Fibroblast of skin of left quadriceps (primary cell): ENCODE measurements at regions not wholly inside any gene's neighbourhood (a gene's known extent, or its start where the extent isn't known, plus 50 kb on each side); places are given as distances from the start of the nearest gene placed in this dataset.
"Not testable (repeated sequence)": the region's sequence is repeated elsewhere in the genome, so short reads cannot be mapped to it uniquely, and the experiment has no call there.

Experiments used
- DNase-seq, 2 experiments: peaks; one replicate each; pipeline ENCODE4 v3.0.0-alpha.2; 2013; ENCODE audit warnings: low read depth in 2 of 2

DNA sequence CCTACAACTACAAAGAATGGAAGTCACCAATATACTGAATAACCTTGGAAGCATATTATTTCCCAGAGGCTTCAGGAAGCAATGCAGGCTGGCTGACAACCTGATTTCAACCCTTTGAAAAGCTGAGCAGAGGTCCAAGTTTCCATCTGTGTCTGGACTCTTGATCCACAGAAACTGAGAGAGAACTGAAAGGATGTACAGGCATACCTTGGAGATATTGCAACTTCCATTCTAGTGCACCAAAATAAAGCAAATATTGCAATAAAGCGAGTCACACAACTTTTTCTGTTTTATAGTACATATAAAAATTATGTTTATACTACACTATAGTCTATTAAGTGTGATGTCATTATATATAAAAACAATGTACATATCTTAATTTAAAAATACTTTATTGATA is 85.3 kb downstream of the TYW3 start:
- no peak for DNase-seq

DNA sequence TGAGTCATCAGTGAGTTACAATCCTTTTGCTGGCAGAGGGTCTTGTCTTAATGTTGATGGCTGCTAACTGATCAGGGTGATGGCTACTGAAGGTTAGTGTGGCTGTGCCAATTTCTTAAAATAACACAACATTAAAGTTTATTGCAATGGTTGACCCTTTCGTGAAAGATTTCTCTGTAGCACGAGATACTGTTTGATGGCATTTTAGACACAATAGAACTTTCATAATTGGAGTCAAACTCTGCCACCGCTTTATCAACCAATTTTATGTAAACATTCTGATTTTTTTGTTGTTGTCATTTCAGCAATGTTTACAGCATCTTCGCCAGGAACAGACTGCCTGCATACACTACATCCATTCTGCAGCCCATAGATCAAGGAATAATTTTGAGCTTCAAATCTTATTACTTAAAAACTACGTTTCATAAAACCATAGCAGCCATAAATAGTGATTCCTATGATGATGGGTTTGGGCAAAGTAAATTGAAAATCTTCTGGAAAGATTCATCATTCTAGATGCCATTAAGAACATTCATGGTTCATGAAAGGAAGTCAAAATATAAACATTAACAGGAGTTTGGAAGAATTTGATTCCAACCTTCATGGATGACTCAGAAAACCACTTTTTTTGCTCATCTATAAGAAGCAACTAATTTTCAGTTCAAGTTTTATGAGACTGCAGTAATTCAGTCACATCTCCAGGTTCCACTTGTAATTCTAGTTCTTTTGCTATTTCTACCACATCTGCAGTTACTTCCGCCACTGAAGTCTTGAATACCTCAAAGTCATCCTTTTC is 85.9 kb downstream of the TYW3 start:
- DNase-seq: peak; percentile 29 to 32

DNA sequence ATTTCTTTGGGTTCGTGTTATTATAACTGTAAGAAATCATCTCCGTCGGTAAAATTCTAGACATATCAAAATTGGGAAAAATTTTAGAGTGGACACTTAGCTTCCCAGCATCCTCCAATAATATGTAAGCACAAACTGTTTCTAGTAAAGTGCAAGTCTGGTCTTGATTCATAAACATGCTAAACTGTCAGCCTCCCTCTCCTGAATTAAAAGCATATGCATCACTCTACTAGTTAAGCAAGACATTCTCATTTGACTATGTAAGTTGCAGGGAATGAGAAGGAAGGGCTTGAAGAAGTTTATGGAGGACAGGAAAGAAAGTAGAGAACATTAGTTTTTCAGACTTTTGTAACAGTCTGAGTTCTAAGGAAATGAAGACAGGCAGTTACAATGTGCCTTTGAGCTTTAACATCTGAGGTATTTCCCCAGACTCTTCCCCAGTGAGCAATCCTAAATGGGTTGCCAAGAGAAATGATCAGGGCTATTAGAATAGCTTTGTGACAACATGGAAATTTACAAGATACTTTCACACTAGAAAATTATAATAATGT is 90.0 kb downstream of the TYW3 start:
- peak; percentile 36 to 40 for DNase-seq

DNA sequence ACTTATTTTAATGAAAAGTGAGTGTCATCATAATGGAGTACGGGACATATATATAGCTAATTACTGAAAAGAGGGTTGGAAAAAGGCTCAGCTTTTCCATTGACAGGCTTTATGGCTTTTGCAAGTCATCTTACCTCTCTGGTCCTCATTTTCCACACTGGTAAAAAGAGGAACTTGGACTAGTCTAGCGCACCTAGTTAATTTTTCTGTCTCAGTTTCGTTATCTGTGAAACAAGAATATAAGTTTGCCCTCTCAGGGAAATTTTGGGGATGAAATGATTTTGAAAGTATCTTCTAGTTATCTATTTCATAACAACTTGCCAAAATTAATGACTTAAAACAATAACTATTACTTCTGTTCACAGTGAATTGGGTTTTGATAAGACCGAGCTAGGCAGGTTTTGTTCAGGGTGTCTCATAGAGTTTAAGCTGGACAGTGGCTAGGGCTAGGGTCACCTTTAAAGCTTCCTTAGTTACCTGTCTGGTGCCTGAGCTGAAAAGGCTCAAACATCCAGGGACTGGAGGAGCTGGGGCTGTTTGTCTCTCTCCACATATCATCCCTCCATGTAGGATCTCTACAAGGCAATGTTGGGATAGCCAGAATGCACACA is 91.7 kb downstream of the TYW3 start:
- DNase-seq: no peak

DNA sequence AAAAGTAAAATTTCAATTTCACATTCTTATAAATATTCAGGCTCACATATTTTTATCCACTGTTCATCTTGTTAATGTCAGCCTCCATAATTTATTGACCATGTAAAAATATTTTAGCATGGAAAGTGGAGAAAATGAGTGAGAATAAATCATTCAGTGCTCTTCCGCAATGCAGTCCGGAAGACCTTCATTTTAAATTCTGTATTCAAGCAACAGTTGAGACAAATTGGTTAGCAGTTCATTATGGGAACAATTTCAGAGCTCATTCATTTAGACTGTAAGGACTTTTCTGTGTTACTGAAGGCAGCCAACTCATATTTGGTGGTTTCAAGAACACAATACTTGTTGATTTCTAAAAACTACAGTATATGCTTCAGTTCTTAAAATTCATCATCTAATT is 97.8 kb downstream of the TYW3 start:
- peak in 1 of 2 experiments; percentile 0 for DNase-seq

DNA sequence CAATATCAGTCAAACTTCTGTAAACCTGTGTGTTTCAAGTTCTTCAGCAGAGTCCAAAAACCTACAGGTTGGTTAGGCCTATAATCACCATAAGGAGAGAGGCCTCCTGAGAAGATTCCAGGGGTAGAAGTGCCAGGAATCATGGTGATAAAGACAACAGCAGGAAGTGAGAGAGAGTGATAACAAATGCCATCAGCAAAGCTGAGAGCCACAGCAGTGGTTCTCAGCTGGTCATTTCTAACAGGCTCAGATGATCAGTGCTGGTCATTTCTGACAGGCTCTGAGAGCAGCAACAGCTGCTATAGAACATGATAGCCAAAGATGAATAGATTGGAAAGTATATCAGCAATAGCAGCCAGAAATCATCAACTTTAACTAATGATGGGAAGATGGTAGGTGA is 101.3 kb downstream of the TYW3 start:
- no peak for DNase-seq

DNA sequence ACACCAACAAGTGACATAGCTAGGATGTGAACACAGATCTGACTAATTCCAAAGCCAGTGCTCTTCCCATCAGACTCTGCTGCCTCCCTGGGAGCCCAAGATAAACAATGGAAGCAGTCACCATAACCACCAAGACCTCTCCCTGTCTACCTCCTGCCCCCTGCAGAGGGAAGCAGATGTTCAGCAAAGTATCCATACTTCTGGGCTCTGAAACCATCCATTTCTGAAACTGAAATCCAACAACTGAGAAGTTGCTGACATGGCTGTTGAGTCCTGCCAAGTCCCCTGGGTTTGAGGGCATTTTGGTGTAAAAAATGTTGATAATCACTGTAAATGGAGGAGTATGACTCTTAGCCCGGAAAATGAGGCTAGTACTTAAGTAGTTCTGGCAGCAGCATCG is 102.1 kb downstream of the TYW3 start:
- DNase-seq: peak; percentile 32 to 40

DNA sequence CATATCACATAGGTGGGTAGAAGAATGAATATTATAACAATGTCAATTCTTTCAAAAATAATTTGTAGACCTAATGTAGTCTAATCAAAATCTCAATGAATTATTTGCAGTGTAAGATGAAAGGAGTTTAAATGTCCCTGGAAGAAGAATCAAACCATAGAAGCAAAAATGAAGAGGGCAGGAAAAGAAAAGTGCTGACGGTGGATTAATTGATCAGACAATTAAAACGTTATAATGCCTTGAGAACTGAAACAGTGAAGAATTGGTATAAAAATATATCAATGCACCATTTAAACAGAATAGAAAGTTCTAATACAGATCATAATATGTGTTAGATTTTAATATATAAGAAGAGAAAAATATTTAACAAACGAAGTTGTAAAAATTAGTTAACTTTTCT is 109.8 kb downstream of the TYW3 start:
- no peak for DNase-seq

DNA sequence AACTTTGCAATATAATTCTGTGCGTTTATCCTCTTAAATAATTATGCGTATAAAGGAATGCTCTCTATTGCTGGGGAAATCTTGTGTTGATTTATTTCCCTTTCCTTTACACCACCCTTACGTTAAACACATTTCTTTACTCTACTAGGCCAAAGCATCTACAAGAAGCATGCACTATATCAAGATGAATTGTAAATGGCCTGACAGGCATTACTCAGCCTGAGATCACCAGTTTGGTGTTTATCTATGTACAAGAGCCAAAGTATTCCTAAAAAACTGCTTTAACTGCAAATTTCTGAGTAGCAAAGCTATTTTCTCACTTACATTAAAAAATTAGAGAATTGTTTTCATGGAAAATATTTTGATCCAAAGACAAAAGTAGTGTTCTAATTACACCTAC is 114.8 kb downstream of the TYW3 start:
- peak in 1 of 2 experiments; percentile 3 for DNase-seq

DNA sequence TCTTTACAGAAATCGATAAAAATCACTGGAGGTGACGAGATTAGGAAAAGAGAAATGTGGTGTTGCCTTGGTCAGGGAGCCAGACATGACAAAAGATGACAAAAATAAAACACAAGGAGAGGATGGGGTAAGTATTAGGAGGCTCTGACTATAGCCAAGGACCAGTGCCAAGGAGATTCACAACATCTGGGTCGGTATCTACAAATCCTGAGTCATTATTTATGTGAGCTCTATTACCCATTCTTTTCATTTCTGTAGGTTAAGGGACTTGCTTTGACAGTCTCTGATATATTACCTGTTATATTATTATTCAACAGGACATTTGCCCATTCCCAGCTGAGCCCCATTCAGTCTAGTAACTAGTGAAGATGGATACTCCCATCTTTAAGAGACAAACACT is 120.8 kb downstream of the TYW3 start:
- no peak for DNase-seq

DNA sequence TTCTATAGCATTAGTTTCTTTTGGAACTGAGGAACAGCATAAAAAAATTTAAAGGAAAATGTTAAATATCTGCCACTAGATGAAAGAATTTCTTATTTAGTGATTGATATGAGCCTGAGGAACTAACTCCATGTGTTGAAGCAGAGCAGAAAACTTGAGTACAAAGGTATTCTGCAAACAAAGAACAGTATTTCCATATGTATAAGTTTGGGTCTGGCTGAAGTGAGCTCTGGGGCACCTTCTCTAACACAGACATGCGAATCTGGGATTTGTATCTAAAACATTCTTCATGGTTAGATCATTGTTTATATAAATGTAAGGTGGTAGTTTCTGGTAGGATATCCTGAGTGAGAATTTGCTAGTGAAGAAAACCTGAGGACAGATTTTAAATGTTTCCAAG is 123.2 kb downstream of the TYW3 start:
- no peak for DNase-seq

DNA sequence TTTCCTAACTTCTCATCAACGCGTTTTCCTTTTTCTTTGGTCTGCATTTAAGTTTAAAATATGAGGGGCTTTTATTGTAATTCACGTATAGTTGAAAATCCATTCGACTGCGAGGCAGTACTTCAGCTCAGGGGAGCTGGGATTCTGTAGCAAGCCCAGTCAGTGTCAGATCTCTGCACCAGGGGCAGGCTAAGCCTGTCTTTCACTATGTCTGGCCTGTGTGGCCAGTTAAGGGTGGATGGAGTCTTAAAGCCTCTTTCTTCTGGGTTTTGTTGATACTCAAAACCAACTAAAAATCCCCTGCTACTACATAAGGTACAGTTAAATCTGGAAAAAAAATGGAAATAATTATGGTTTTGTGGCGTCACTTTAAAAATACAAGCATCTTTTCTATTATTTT is 124.7 kb downstream of the TYW3 start:
- no peak for DNase-seq

DNA sequence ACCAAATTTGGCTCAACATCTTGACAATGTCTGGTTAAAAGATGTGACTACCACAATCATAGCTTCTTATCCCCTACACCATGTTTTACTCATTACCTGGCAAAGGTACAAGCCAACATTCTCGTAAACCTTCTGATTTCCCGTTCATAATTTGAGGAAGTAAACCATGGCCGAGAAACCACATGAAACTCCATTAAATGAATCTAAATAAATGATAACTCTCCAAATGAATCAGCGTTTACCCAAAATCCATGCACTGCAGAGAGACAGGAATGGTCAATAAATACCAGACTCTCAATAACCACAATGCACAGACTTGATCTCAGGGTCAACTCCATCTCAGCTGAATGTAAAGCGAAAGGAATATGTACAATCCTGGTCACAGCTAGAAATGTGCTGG is 125.2 kb downstream of the TYW3 start:
- peak; percentile 24 to 35 for DNase-seq

DNA sequence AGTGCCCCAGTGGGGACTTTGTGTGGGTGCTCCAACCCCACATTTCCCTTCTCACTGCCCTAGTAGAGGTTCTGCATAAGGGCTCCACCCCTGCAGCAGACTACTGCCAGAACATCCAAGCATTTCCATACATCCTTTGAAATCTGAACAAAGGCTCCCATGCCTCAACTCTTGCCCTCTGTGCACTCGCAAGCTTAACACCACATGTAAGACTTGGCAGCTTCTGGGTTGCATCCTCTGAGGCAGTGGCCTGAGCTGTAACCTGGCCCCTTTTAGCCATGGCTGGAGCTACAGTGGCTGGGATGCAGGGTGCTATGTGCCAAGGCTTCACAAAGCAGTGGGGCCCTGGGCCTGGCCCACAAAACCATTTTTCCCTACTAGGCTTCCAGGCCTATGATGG is 128.9 kb downstream of the TYW3 start:
- DNase-seq: no peak

DNA sequence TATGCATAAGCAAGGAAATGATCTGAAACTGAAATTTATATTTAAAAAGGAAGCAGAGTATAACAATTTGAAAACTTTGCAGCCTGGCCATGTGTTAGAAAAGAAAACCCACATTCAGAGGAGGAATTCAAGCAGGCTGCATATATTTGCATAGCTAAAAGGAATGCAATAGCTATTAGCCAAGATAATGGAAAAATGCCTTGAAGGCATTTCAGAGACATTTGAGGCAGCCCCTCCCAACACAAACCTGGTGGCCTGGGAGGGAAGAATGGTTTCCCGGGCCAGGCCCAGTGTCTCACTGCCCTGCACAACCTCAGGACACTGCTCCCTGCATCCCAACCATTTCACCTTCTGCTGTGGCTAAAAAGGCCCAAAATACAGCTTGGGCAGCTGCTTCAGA is 136.8 kb downstream of the TYW3 start:
- DNase-seq: no peak

DNA sequence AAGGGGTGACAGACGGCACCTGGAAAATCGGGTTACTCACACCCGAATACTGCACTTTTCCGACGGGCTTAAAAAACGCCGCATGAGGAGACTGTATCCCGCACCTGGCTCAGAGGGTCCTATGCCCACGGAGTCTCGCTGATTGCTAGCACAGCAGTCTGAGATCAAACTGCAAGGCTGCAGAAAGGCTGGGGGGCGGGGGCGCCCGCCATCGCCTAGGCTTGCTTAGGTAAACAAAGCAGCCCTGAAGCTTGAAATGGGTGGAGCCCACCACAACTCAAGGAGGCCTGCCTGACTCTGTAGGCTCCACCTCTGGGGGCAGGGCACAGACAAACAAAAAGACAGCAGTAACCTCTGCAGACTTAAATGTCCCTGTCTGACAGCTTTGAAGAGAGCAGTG is 144.4 kb downstream of the TYW3 start:
- not testable (repeated sequence) for DNase-seq

DNA sequence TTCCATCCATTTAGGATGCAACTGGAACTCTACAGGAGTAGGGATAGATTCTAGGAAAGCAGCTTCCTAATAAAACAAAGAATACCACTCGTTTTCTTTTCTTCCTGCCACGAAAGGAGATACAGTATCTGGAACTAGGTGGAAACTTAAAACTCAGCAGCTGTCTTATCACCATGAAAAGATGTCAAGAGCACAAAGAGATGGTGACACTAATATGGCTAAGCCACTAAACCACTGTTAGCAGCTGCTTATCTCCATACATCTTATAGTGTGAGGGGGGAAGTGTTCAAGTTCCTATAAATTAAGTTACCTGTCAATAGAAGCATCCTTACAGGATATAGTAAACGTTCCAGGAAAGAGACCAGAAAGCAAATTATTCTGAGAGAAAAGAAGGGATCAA is 162.5 kb downstream of the TYW3 start:
- no peak for DNase-seq

DNA sequence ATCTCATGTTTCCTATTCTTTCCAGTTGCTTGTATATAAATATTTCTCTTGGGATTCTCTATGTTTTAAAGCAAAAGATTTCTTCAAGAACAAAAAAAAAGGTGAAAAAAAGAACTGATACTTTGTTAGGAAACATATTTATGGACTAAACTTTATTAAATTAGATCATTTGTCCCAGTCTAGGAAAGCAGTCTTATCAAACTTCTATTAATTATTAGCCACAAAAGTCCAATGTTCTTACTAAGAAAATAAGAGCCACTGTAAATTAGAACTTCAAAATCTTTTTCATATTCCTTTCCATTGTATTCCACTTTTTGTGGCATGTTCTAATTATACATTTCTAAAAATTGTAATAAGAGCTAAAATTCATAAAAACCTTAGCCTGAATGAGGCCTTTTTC is 175.2 kb downstream of the TYW3 start:
- no peak for DNase-seq

DNA sequence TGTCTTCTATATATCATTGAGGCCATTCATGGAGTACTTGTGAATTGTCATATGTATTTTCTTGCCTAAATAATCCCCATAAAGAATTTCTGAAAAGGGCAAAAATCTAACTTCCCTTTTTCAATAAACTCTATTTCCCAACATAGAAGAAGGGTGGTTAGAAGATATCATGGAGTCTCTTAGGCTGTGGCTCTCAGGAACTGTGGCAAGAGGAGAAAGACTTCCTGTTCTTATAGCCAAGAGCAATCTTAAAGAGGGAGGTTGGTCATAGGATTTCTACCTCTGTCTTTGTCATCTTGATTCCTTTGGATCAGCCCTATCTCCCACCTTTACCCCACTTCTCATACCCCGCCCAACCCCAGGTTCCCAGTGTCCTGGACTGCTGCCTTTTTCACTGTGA is 175.8 kb downstream of the TYW3 start:
- DNase-seq: no peak

DNA sequence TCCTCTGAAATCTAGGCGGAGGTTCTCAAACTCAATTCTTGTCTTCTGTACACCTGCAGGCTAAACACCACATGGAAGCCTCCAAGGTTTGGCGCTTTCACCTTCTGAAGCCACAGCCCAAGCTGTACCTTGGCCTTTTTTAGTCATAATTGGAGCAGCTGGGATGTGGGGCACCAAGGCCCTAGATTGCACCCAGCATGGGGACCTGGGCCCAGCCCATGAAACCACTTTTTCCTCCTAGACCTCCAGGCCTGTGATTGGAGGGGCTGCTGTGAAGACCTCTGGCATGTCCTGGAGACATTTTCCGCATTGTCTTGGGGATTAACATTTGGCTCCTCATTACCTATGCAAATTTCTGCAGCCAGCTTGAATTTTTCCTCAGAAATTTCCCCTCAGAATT is 181.0 kb downstream of the TYW3 start:
- no peak for DNase-seq

DNA sequence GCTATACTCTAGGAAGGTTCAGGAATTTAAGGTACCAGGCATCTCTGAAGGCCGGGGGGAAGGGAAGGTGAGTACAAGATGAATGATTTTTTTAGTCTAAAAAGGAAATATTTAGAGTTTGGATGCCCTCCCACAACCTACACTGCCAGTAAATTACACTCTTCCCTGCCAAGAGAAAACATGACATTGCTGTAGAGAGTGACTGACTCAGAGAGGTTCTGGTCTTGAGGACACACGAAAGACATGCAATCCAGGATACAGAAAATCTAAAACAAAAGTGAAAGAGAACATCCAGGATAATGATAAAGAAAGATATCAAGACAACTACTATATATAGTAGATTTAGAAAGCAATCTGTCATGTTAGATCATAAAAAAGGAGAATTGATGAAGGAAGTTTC is 200.5 kb downstream of the TYW3 start:
- DNase-seq: no peak

DNA sequence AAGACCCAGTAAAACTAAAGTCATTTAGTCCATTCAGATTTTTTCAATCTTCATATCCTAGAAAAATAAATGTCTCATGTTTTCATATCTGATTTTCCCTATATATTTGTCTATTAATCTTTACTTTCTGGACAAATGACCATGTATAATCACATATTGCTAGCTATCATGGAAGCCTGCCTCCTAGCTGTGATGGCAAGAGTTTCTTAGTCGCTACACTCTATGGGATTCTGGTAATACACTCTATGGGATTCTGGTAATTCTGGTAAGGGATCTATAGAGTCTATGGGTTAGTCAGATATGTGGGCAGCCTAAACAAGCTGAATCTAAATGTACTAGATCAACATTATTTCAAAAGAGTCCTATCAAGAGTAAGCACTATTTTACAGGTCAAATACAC is 198.7 kb upstream of the LHX8 start:
- DNase-seq: no peak

DNA sequence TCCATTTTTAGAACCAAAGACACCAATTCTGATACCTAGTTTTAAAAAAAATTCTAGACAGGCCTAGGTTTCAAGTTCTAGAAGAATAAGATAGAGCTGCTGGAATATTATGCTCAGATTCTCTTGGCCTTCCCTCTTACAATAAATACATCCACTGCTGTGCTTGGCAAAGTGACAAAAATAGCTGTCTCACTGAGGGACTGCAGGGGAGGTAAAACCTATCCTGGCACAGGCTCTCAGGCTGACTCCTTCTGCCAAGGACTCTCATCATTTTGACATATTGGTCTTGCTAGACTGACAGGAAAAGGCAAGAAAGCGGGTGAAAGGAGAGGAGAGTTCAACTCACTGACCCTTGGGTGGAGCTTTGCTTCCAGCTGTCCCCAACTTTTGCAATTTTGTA is 197.0 kb upstream of the LHX8 start:
- DNase-seq: no peak
